GM12872 (cell line): ENCODE measurements at regions not wholly inside any gene's neighbourhood (a gene's known extent, or its start where the extent isn't known, plus 50 kb on each side); places are given as distances from the start of the nearest gene placed in this dataset.

Source experiments
- CTCF ChIP-seq: IDR thresholded peaks from 3 replicates; pipeline ENCODE4 v1.5.1; 2011; ENCODE audit warnings: low read depth, mild to moderate bottlenecking, low read length, moderate library complexity; ENCODE audit not compliant: insufficient read depth

DNA sequence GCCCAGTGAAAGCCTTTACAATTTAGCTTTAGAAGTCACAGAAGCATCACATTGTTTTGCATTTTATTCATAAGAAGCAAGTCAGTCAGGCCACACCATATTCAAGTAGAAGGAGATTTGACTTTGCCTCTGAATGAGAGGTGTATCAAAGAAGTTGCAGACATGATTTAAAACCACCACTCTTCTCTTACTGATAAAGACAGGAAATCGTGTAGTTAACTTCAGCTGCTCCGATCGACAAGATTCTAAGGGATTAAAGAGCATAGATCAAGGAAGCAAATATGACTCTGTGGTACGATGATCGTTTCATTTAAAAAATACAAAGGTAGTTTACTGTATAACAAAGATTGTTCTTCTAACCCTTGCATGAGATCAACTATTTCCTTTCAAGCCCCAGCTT is 328.0 kb upstream of the PPP1R2C start:
- TF ChIP-seq CTCF: no peak

DNA sequence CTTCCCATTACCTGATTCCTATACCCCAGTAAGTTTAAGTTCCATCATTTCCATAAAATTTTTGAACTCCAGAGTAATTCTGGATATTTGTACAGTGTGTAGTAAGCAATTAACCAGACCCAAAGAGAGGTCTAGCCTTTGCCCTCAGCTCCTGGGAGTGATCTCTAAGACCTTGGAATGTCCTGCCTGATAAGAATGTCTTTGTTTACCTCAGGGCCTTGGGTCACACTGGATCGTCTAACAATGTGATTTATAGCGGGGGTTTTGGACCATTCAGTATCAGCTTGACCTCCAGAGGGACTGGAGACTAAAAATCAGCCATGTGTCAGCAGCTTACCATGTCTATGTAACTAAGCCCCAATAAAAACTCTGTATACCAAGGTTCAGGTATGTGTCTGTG is 330.9 kb upstream of the PPP1R2C start:
- TF ChIP-seq CTCF: no peak

- TF ChIP-seq CTCF: no peak
These were observed 343.7 kb upstream of the PPP1R2C start for GRCh38 chrX:43121637-43122036.

DNA sequence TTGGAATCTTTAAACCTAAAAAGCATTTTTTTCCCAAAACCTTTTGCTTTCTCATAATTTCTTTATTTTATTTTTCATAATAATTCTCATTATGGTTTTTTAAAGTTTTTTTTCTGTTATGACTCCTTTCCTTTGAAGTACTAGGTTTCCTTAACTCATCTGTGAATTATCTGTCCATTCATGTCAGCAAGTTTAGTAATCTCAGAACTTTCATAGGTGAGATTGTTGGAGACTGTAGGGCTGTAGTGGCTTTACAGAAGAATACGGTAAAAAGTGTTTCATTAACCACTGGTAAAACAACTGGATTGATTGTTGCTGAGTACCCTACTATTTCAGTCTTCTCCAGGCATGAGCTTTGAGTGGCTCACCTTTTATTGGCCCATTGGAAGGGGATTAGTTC is 361.7 kb upstream of the PPP1R2C start:
- TF ChIP-seq CTCF: no peak

DNA sequence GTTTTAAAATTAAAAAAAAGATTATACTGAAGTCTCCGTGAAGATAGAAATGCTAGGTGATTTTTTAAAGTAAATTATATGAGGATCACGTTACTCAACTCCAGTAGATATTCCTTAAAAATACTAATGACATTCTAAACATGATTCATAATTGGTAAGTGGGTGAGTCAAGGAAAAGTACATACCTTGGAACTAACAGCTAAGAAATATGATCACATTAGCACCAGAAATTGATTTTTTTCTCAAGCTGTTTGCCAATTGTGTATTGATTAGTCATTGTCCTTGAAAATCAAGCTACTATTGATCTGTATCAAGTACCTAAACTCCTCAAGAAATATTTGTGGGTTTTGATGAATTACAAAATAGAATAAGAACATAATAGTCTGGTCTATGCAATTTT is 362.6 kb upstream of the PPP1R2C start:
- TF ChIP-seq CTCF: no peak

- no peak for TF ChIP-seq CTCF
These were observed 363.9 kb upstream of the PPP1R2C start for GRCh38 chrX:43141885-43142284.

DNA sequence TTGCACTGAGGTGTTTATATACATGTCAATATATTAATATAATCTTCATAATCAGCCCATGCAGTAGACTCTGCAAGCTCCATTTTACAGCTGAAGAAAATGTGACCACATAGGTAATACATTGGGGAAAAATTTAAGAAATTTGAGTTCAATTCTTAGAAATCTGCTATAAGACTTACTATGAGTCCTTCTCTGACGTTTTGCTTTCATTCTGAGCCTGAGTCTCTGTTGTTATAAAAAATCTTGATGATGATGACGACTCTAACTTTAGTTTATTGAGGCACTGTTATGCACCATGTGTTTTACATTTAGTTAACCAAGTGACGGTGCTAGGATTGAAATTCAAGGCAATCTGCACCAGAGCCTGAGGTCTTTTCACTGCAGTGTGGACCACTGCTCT is 370.3 kb upstream of the PPP1R2C start:
- no peak for TF ChIP-seq CTCF
